ENCODE measurements at regions not wholly inside any gene's neighbourhood (a gene's known extent, or its start where the extent isn't known, plus 50 kb on each side); places are given as distances from the start of the nearest gene placed in this dataset.

DNA sequence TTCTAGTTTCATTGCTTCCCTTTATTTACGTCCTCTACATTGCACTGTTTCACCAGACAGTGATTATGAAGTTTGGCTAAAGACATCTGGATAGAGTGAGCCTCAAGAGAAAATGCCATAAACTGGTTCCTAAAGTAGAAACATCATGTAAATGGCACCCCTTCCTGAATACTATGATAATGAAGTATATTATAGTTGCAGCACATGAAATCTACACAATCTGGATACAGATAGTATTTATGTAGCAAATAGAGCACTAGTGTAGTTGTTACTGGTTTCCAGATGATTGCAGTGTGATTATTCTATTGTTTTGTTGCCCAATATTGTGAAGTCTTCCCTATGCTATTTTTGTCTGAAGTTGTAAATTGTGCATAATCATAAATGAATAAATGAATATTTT, 2786.9 kb upstream of the PCDH20 start:
- TF ChIP-seq STAT1 (IDR thresholded peaks at IDR 0.05; ENCODE audit: unreplicated experiment) (no peak), EZH2 (IDR thresholded peaks at IDR 0.05; ENCODE audit: low read depth, unreplicated experiment) (no peak), CREB1 (CRISPR knock-in tag; IDR thresholded peaks at IDR 0.05; ENCODE audit: low read depth) (no peak), POLR2AphosphoS5 (IDR thresholded peaks at IDR 0.05; ENCODE audit: low read depth) (no peak), ZNF114 (CRISPR knock-in tag; IDR thresholded peaks at IDR 0.05) (no peak)
- TF ChIP-seq, protein P1, sequence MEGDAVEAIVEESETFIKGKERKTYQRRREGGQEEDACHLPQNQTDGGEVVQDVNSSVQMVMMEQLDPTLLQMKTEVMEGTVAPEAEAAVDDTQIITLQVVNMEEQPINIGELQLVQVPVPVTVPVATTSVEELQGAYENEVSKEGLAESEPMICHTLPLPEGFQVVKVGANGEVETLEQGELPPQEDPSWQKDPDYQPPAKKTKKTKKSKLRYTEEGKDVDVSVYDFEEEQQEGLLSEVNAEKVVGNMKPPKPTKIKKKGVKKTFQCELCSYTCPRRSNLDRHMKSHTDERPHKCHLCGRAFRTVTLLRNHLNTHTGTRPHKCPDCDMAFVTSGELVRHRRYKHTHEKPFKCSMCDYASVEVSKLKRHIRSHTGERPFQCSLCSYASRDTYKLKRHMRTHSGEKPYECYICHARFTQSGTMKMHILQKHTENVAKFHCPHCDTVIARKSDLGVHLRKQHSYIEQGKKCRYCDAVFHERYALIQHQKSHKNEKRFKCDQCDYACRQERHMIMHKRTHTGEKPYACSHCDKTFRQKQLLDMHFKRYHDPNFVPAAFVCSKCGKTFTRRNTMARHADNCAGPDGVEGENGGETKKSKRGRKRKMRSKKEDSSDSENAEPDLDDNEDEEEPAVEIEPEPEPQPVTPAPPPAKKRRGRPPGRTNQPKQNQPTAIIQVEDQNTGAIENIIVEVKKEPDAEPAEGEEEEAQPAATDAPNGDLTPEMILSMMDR (conservative IDR thresholded peaks at IDR 0.05; ENCODE audit: low read depth in 2 of 2) = no peak
- DNase-seq (ENCODE audit: low spot score) (no peak), ATAC-seq (no peak)
- Histone ChIP-seq H3K4me1 (ENCODE audit: insufficient read depth) (no peaks in the 10 kb centered on the region), H3F3A (replicated peaks; ENCODE audit: low read depth) (no peaks in the 10 kb centered on the region), H3K4me2 (no peak overlapping the region), H3K9me2 (ENCODE audit: insufficient read depth) (no peaks in the 10 kb centered on the region), H3K36me3 (ENCODE audit: insufficient read depth) (no peaks in the 10 kb centered on the region), H4K20me1 (replicated peaks; ENCODE audit: insufficient read depth) (no peaks in the 10 kb centered on the region), H3K79me2 (replicated peaks; ENCODE audit: insufficient read depth) (no peaks in the 10 kb centered on the region), H3K4me3 (no peak overlapping the region), H3K27ac (ENCODE audit: low read depth) (no peak overlapping the region), H2AFZ (no peak overlapping the region), H3K27me3 (ENCODE audit: insufficient read depth) (no peaks in the 10 kb centered on the region)
- H3K36me3 Mint-ChIP-seq (ENCODE audit: low read depth) = peaks cover 6% of the 10 kb centered on the region; the same call in 2 of the 3 replicates
- H3K27me3 Mint-ChIP-seq (ENCODE audit: insufficient read depth, low read depth, poor library complexity) = no peaks in the 10 kb centered on the region
- H3K9me3 Mint-ChIP-seq = peaks cover 14% of the 10 kb centered on the region
- H3K27ac Mint-ChIP-seq = no peak overlapping the region
- H3K4me3 Mint-ChIP-seq = no peak overlapping the region
- H3K4me1 Mint-ChIP-seq = peaks cover 5% of the 10 kb centered on the region; the same call in 2 of the 3 replicates

GRCh38 chr13:64197232-64197631, 2781.6 kb upstream of the PCDH20 start:
- Mint-ChIP-seq H3K36me3 (ENCODE audit: low read depth) (no peaks in the 10 kb centered on the region), H3K4me3 (no peak overlapping the region), H3K27ac (no peak overlapping the region), H3K27me3 (ENCODE audit: insufficient read depth, low read depth, poor library complexity) (no peaks in the 10 kb centered on the region), H3K4me1 (peaks cover 5% of the 10 kb centered on the region; the same call in 2 of the 3 replicates), H3K9me3 (no peaks in the 10 kb centered on the region)
- no peaks in the 10 kb centered on the region for H3K4me1 ChIP-seq (ENCODE audit: insufficient read depth)
- ATAC-seq = no peak
- no peak overlapping the region for H3K4me2 ChIP-seq
- H3K9me2 ChIP-seq (ENCODE audit: insufficient read depth) = no peaks in the 10 kb centered on the region; the same call in 1 of the 2 replicates
- DNase-seq (ENCODE audit: low spot score) = no peak
- H3F3A ChIP-seq (replicated peaks; ENCODE audit: low read depth) = no peaks in the 10 kb centered on the region
- no peaks in the 10 kb centered on the region for H3K79me2 ChIP-seq (replicated peaks; ENCODE audit: insufficient read depth)
- H2AFZ ChIP-seq = no peak overlapping the region
- no peak overlapping the region for H3K27ac ChIP-seq (ENCODE audit: low read depth)
- no peaks in the 10 kb centered on the region for H3K36me3 ChIP-seq (ENCODE audit: insufficient read depth)
- no peaks in the 10 kb centered on the region for H3K27me3 ChIP-seq (ENCODE audit: insufficient read depth)
- H4K20me1 ChIP-seq (replicated peaks; ENCODE audit: insufficient read depth) = no peaks in the 10 kb centered on the region
- H3K4me3 ChIP-seq = no peak overlapping the region
- TF ChIP-seq, protein P1 (conservative IDR thresholded peaks at IDR 0.05; ENCODE audit: low read depth in 2 of 2) = no peak
- TF ChIP-seq ZNF331 (CRISPR knock-in tag; IDR thresholded peaks at IDR 0.05; ENCODE audit: low read depth) = no peak
- no peak for TF ChIP-seq ZNF114 (CRISPR knock-in tag; IDR thresholded peaks at IDR 0.05)
- no peak for TF ChIP-seq JUNB (IDR thresholded peaks at IDR 0.05; ENCODE audit: unreplicated experiment)
- TF ChIP-seq, protein P2, sequence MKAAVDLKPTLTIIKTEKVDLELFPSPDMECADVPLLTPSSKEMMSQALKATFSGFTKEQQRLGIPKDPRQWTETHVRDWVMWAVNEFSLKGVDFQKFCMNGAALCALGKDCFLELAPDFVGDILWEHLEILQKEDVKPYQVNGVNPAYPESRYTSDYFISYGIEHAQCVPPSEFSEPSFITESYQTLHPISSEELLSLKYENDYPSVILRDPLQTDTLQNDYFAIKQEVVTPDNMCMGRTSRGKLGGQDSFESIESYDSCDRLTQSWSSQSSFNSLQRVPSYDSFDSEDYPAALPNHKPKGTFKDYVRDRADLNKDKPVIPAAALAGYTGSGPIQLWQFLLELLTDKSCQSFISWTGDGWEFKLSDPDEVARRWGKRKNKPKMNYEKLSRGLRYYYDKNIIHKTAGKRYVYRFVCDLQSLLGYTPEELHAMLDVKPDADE (IDR thresholded peaks at IDR 0.05) = no peak
- no peak for TF ChIP-seq POLR2AphosphoS5 (IDR thresholded peaks at IDR 0.05; ENCODE audit: low read depth)
- no peak for TF ChIP-seq NANOG (IDR thresholded peaks at IDR 0.05; ENCODE audit: borderline replicate concordance)
- TF ChIP-seq REST (IDR thresholded peaks at IDR 0.05; ENCODE audit: unreplicated experiment) = no peak
- TF ChIP-seq CREB1 (CRISPR knock-in tag; IDR thresholded peaks at IDR 0.05; ENCODE audit: low read depth) = no peak

Data from GM23338 (cell line).